Epidermal melanocyte (primary cell): ENCODE measurements at regions not wholly inside any gene's neighbourhood (a gene's known extent, or its start where the extent isn't known, plus 50 kb on each side); places are given as distances from the start of the nearest gene placed in this dataset.

Experiments
- DNase-seq: peaks from one replicate; pipeline ENCODE4 v3.0.0; 2011; ENCODE audit warnings: low spot score; ENCODE audit not compliant: insufficient read length

DNA sequence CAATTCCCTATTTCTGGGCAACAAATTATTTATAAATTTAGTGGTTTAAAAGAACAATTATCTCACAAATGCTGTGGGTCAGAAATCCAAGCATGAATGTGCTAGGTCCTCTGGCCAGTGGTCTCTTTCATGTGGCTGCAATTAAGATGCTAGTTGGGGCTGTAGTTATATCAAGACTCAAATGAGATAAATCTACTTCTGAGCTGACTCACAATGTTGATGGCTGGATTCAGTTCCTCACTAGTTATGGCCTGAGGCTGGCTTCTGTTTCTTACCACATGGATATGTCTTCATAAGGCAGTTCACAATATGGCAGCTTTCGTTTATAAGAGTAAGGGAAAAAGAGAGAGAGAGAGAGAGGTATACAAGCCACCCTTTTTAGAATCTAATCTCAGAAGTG, 717.0 kb downstream of the PRELID2 start:
- no peak for DNase-seq

DNA sequence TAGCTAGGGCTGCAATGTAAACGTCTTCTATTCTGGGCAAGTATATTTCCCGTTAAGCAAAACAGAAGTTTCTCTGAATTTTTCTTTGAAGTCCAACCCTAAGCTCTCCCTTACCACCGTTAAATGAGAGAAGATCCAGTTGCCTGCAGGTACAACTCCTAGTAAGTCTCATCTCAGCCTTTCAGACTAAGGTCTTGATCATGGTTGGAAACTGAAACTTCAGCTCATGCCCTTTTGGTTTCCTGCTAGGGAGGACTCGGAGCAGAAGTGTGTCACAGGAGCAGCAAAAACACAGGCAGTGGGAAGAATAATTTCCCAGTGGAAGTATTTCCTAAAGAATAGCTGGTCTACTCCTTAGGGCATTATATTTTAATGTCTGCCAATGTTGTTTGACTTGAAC, 717.9 kb downstream of the PRELID2 start:
- no peak for DNase-seq

DNA sequence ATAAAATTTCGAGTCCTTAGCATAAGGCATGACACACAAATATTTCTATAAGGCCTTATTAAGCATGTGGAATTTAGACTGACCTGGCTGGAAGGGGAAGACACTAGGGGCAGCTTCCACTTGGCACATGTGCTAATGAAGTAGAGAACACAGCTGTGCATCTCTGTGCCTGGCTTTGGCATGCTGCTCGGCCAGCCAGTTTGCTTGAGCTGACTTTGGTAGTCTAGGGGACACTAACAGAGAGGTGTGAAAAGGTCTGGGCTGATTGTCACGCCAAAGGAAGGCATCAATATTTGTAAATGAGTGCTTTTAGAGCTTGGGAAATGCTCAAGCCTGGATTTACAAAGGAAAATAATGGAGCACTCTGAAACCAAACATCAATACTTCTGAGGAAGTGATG, 723.7 kb downstream of the PRELID2 start:
- no peak for DNase-seq

DNA sequence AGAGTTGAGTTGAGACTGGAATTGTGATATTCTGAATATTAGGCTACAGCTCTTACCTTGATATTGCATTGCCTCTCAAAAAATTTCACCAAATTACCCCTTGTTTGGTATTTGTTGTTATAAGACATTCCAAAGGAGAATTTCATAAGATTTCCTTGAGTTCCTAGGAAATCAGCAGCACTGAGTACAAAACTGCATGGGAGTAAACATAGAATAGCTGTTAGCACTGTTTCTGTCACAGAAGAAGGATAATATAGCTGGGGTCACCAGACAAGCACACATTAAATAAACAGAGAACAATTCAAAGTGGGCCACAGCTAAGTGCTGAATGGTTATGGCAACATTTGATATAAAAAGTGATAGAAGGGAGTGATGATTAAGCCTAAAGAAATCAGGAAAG, 724.3 kb downstream of the PRELID2 start:
- no peak for DNase-seq

DNA sequence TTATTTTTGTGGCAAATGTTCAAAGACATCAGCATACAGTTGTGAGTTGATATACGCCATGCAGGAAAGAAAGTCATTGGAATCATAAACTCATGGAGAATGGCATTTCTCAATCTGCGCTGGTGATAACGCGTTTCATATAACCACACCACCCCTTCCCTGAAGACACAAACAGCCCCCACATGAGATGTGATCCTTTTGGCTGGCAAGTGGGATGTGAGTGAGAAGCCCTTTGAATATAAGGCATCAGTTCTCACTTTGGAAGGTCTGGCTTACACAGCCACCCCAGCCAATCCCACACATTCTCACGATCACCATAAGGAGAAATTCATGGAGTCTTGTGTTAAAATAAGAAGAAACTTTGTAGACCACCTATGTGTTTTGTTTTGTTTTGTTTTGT, 725.0 kb downstream of the PRELID2 start:
- no peak for DNase-seq

DNA sequence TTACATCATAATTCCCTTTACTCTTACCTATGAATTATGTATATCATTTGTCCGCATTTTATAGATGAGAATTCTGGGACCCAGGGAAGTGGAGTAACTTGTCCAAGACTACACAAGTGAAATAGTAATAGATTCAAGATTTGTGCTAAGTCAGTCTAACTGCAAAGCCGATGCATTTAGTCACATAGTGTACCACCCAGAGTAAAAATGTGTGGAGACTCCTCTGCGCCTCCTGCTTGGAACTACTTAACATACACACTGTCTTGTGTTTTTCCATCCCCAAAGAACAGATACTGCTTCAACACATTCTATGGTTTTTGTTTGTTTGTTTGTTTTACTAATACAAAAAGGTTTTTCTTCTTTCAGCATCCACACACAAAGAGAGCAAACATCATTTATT, 729.8 kb downstream of the PRELID2 start:
- no peak for DNase-seq

DNA sequence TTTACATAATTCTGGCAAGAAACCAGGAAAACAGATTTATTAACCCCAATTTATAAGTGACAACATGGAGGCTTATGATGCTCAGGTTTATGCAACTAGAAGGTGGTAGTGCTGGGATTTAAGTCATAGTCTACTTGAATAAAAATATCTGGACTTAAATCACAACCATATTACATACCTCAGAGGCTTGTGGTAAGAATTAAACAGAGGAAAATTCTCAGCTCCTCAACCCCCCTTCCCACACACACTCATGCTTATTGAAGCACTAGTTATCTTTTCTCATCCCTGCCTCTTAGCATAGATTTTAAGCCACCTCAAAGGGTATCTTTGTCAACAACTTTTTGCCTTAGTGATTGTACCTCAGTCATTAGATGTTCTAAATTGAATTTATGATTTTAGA, 731.0 kb downstream of the PRELID2 start:
- no peak for DNase-seq

DNA sequence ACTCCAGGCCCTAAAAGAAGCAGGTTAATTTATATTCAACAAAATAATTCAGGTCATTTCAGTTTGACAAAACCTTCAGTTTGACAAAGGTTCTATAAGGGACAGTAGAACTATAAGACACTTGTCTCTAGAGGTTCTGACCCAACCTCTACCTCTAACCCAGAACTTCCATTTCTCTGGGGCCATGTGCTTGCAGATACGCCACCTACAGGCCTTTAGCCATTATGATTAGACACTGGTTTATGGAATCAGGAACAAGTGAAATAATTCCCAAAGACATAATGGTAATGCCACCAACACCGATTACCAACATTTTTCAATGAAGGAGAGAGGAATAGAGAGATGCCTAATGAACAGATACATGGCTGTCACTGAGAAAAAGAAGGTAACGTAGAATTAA, 733.9 kb downstream of the PRELID2 start:
- DNase-seq, result no peak

DNA sequence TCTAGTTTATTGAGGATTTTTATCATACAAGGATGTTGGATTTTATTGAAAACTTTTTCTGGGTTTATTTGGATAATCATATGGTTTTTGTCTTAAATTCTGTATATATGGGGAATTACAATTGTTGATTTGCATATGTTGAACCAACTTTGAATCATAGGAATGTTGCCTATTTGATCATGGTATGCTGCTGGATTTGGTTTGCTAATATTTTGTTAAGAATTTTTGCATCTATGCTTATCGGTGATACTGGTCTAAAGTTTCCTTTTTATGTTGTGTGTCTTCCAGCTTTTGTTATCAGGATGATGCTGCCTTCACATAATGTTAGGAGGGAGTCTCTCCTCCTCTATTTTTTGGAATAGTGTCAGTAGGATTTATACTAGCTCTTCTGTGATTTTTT, 745.0 kb downstream of the PRELID2 start:
- DNase-seq, result no peak

DNA sequence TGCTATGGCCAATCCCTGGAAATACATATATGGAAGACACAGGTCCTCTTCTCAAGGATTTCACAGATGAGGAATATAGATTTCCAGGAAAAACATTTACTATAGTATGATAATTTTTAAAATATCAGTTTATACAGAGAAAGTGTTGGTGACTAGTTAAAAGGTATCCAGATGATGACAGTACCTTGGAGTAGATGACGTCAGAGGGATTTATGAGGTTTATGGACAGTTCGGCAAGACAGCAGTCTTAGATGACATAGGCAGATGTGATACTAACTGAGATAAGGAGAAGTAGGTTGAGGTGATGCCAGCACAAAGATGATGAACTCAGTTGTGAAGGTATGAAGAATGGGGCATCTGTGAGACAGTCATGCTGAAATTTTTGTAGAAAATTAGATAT, 750.3 kb downstream of the PRELID2 start:
- no peak for DNase-seq

DNA sequence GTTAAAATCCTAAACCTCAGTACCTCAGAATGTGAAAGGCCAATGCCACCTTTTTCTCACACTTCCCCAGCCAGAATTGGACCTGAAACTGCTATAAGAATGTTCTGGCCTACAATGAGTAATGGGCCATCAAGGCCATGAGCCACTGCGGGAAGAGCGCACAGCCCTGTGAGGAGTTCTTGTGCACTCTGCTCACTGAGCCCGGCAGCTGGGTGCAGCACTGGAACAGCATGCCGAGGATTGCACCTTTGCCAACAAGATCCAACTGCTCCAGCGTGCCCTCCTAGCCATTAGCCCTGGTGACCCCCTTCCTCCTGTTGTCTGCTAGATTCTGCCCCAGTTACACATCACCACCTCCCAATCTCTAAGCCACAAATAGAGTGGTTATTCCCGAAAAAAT, 758.1 kb downstream of the PRELID2 start:
- DNase-seq, result no peak

DNA sequence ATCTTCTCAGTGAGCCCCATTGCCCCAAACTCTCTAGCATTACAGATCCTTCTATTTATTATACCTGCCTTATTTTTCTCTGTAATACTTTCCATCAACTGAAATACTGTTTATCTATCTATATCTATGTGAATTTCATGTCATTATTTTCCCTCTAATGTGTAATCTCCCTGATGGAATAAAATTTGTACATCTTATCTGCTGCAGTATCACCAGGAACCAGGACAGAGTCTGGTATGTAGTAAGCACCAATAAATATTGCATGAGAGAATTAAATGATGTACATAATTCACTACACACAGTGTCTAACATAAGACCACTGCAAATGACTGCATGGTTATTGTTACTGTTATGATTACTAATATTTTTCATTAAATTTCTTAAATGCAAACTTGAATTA, 759.1 kb downstream of the PRELID2 start:
- DNase-seq, result no peak

DNA sequence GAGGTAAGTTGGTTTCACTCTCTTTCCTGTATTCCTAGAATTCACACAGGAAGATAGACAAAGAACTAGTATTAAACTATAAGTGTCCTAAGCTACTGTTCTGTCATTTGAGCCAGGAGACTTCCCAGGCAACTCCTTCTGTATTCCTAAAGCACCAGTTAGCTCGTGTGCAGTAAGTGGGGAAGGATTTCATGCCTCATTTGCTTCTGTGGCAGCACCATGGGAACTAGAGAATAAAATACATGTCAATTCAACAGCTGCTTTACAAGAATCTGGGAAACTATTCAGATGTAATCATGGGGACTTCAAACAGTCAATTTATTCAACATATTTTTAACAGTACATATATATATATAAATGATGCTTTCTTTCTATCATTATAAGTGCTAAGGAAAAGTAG, 762.3 kb downstream of the PRELID2 start:
- DNase-seq, result no peak

DNA sequence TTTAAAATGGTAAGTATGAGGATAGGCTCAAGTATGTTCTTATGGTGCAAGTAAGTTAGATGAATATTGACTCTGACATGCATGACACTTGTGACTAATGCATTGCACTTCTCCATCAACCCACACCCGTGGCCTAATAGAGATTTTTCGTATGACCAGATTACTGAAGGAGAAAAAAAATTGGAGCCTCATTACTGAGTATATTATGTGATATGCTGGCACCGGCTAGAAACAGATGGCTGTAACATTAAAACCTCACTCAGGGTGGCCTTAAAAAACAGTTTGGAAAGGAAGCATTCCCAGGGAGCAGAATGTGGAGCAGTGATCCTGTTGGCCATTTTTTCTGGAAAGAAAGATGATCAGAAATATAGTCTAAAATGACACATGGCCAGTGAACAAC, 766.4 kb downstream of the PRELID2 start:
- DNase-seq, result no peak

DNA sequence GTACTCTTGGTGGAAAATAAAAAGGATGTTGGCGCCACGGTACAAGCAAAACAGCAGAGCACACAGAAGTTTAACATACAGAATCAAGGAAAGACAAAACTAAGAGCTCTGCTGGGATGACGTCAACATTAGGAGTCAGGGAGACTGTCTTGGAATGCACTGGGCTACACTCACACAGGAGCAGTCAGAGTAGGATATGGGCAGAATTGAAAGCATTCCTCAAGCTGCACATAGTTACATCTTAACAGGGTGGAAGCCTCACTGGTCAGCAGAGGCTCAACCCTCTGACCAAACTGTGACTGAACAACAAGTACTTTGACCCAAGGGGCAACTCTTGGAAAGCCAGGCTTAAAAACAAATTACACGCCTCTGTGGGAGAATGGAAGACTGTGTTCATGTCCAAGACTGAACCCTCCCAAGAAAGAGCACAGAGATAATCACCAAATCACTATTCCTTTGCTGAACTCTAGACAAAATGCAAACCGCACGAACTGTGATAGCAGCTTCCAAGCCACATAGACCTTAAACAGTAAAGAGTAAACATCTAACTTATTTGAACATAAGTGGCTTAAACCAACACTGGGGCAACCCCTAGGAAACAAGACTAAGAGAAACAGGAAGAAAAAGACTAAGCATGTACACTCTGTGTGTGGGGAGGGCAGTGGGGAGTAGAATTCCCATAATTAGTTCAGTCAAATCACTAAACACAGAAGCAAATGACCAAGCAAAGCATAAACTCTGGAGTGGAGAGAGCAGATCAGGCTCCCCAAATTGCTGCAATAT, 772.7 kb downstream of the PRELID2 start:
- no peak for DNase-seq

DNA sequence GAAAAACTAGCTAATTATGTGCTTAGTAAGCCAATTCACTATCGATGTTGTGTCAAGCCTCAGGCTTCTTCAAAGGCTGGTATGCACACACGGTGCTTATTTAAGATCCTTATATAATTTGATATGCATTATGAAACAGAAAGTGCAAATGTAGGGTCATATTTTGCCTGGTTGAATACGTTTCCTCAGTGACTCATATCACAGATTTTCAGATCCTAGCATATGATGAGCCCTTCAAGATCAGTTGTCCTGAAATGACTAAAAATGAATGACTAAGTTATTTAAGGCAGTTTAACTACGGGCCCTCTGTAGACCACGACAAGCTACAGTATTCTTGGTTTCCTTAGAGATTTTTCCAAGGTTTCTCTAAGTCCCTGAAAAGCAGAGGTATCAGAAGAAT, 778.3 kb downstream of the PRELID2 start:
- DNase-seq, result no peak

DNA sequence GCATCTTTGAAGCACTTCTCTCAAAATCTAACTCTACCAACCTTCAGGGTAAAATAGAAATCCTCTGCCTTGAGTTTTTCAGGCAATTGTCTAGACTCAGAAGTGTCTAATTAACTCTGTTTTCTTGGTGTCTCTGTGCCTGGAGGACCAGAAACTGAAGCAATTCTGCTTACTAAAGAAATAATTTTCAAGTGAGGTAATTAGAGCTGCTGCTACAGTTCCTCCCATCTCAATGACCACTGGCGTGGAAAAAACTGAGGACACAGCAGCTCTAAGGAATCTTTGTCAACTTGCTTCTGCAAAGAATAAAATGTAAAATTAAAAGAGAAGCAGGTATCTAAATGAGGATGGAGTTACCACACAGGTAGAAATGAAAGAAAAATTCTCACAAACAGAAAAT, 785.0 kb downstream of the PRELID2 start:
- DNase-seq, result no peak

DNA sequence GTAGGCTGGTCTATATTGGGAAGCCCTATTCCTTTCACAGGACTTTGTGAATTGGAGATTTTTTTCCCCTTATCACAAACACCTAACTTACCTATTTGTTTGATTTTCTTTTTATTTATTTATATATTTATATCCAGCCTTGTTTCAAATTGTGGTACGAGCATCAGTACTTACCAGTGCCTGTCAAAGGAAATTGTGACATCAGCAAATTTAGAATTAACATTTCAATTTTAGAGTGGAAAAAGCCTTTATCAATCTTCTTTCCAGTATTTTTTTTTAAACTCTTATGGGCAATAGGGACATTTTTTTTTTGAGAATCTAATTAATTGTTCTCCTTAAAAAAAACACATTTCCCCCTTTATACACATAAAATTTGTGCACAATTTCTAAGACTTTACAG, 790.2 kb downstream of the PRELID2 start:
- no peak for DNase-seq

DNA sequence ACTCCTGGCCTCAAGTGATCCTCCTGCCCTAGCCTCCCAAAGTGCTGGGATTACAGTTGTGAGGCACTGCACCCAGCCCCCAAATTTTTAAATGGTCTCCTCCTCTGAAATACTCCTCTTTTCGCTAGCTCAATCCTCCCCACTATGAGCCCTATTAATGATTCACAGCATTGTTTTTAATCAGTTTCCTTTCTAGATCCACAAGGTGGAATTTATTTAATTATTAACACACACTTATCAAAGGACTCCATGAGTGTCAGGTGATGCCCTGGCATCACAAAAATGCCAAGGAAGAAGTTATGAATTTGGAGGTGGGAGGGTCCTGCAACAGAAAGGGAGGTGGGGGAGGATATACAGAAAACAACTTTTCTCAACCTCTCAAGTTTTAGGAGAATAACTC, 806.5 kb downstream of the PRELID2 start:
- no peak for DNase-seq

DNA sequence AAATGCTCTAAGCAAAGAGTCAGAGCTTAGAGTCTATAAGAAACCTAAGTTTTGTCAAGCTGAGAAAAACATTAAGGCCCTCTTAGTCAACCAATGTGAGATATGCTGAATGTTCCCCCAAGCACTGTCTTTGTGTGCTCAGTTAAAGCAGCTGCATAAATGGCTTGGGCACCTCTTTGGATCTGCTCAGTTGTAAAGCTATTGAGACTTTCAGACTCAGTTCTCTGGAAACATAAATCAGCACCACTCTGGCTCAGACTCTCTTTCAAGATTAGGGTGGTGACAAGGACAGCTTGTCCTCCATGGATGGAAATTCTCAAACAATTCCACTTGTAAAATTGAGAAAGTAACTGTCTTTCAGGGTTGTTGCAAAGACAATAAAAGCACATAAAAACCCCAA, 807.9 kb downstream of the PRELID2 start:
- no peak for DNase-seq

DNA sequence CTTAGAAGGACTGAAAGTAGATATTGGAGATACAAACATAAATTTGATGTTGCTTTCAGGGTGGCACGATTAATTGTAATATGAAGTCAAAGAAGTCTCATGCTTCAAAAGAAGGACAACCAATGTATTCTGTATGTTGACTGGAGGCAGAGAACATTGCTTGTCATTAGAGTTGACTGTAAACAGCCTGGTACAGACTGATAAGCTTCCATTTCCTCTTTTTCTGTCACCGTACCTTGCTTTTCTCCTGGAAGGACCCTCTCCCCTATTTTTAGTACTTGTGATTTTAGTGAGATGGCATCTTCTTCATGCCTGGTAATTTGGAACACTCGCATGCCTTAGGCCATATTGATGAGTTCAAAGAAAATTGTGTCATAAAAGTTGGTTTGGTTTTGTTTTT, 809.4 kb downstream of the PRELID2 start:
- DNase-seq, result no peak

DNA sequence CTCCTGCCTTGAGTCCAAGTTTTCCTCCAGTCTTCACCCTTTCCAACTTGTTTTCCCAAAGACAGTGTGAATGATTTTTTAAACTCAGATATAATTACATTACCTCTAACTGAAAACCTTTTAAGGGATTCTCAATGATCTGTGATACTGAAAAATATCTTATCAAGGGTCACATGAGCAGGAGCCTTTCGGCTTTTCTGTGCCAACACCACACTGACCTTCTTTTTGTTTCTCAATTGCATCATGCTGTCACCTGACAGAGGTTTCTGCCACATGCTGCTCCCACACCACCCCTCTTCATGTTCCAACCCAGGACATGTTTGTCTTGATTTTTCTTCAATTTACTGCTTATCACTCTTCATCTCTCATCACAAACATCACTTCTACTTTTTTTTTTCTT, 820.0 kb downstream of the PRELID2 start:
- DNase-seq, result no peak

DNA sequence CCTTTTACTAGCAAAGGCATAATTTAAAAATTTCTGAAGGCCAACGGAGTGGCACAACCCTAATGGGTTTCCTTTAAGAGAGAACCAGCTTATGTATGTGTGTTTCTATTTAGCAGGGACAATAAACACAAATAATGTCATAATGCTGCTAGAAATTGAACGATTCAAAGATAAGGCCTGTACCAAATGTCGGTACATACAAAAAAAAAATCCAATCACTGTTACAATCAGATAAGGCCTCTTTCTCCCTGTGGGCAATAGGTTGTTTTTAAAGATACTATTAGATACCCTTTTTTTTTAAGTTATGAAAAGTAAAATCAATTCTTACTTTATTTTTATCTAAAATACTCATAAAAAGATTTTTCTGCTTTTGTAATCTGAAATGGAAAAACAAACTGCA, 821.0 kb downstream of the PRELID2 start:
- DNase-seq, result no peak

DNA sequence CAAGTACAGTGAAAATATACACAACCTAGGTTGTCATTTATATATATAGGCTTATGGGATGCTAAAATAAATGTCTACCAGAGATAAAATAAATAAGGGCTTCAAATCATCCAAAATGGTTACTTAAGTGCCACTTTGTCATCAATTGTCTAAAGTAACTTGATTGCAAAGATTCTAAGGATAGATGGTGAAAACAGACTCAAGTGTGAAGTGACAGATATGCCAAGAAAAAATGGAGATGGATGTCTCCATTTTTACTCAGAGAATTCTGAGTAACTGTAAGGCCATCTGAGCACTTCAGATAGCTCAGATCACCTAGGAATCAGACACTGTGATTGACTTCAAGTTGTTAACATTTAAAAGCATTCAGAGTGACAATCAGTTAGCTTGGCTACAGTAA, 824.3 kb downstream of the PRELID2 start:
- no peak for DNase-seq
